HG02642 (cell line): ENCODE measurements at regions not wholly inside any gene's neighbourhood (a gene's known extent, or its start where the extent isn't known, plus 50 kb on each side); places are given as distances from the start of the nearest gene placed in this dataset.
"Not testable (repeated sequence)": the region's sequence is repeated elsewhere in the genome, so short reads cannot be mapped to it uniquely, and the experiment has no call there.

Experiments
- ATAC-seq: cut with Tn5 transposase; IDR thresholded peaks from one replicate; pipeline ENCODE4 v1.9.1; 2021; ENCODE audit warnings: mild to moderate bottlenecking; ENCODE audit not compliant: unreplicated experiment, poor library complexity

GRCh38 chr10:111545861-111546605, 469.2 kb downstream of the ADRA2A start:
- no peak for ATAC-seq

GRCh38 chr10:111548084-111548726, 471.4 kb downstream of the ADRA2A start:
- ATAC-seq = no peak

DNA sequence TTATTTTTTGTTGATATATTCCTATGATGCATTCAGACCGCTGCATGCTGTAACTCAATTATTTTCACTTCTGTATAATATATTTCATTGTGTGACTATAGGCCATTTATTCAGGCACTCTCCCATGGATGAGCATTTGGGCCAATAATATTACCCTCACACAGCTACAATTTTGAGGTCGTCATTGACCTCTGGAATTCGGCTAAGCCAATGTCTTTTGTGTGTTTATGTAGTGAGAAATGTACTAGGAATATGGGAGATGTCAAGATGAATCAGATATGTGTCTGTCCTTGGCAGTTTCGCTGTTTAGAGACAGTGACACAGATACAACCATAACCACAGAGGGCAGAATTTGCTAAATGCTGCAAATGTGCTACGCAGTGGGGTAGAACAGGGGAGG, 474.2 kb downstream of the ADRA2A start:
- no peak for ATAC-seq

DNA sequence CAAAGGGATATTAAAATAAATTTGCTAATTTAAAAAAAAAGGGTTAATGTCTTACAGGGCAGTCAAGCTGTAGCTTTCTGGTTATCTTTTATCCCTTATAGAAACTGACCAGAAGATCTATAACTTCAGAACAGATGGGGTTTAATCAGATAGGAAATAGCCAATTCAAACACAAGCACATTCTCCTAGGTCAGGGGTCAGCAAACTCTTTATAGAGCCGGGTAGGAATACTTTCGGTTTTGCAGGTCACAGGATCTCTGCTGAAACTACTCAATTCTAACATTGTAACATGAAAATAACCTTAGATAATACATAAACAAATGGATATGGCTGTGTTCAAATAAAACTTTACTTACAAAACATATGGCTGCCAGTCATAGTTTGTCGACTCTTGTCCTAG, 479.8 kb downstream of the ADRA2A start:
- ATAC-seq = no peak

DNA sequence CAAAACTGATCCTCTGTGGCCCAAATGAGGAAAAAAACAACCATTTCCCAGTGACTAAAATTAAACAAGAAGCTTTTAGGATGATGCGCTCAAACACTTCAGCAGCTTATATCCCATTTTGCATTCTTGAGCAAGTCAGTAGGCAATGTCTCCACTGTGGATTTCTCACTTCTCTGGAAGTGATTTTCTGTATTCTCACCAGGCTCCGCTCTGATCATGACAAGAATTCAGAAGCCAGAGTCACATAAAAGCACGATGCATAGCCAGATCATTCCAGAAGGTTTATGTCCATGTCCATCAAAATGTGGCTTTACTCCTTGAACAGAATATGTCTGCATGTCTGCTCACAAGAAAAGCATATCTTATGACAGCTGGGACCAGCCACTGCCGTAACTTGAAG, 481.4 kb downstream of the ADRA2A start:
- no peak for ATAC-seq

DNA sequence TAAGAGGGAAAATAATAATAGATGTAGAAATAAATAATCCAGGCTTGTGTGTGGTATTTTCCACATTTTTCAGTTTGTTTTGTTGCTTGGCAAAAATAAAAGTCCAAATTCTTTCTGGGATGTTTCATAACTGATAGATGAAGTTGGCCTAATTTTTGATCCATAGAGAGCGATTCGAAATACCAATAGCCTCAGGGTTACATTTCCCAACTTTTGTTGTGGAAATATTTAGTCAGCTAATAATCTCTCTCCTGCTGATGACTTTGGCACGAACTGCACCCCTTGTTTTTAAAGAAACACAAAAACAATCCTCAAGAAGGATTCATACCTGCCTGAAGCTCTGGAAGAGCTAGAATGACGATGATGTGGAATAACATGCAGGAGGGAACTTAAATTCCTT, 483.2 kb downstream of the ADRA2A start:
- no peak for ATAC-seq

- ATAC-seq = no peak
Measured at GRCh38 chr10:111561124-111561523, 484.3 kb downstream of the ADRA2A start.

- no peak for ATAC-seq
Measured at GRCh38 chr10:111565542-111565941, 488.7 kb downstream of the ADRA2A start.

DNA sequence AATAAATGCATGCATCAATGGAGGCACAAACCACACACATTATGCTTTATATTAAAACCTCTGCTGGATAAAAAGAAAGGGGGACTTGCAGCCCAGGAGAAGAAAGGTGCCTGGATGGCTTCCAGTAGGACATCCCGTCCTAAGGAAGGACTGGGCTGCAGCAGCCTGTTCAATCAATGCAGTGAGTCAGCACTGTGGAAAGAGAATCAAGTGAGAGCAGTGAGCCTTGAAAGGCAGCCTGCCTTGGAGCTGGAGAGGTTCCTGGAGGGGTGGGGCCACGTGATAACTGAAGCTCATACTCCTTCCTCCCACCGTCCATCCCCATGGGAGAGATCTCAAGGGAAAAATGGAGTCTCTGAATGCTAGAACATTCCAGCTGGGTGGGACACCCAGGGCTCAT, 501.2 kb downstream of the ADRA2A start:
- no peak for ATAC-seq

- ATAC-seq = no peak
Measured at GRCh38 chr10:111579473-111579872, 502.6 kb downstream of the ADRA2A start.

GRCh38 chr10:111590703-111591102, 513.9 kb downstream of the ADRA2A start:
- no peak for ATAC-seq

DNA sequence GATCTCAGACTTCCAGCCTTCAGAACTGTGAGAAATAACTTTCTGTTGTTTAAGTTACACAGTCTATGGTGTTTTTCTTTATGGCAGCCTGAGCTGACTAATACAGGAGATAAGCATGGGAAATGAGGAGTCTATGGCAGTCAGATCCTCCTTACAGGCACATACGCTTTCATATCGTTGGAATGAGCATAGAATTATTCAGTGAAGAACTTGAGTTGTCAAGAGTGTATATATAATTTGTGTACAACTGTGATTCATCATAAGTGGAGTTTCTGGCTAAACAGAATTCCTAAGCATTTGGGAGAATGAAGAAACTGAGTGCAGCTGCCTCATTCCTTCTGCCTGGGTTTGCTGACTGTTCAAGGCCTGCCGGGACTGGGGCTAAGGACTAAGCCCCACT, 516.7 kb downstream of the ADRA2A start:
- ATAC-seq = no peak

- ATAC-seq = no peak
Measured at GRCh38 chr10:111595173-111595572, 518.3 kb downstream of the ADRA2A start.

DNA sequence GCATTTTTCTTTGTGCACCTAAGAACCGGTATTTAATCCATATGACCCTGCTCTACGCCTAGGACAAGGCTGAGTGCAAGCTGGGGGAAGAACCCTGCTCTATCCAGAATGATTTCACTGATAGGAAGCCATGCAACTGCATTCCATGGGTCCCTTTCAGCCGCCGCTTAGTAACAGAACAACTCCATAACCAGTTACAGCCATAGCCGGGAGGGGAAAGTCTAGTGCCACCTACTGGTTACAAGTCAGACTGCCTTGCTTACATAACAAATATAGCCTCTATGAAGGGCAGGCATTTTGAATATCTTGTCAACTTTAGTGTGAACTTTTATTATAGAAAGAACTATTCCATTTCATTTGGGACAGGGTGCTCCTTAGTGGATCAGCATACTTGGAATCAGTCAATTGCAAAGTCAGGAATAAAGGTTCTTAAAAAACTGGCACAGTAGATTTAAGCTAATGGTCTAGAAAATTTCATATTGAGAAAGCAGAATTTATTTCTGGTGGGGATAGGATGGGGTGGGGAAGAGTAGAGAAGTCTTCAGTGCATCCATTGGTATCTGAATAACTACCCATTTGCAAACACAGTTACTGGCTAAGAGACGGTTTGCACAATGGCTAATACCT, 521.7 kb downstream of the ADRA2A start:
- ATAC-seq = peak; percentile 93

DNA sequence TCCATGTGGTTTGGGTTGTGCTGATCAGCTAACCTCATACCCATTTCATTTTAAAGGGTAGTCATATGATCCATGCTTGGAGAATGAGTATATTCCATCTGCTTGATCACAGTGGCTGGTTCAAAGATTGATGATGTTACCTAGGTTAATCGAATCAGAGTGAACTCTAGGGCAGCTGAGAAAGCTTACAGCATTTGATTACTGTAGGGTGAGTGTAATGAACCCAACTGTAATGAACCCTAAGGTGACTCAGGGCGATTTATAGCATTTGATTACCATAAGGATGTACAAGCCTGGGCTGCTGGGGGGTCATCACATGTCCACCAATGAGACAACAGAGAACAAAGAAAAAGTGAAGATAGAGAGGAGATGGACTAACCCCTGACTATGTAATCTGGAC, 523.1 kb downstream of the ADRA2A start:
- no peak for ATAC-seq

GRCh38 chr10:111600772-111601171, 523.9 kb downstream of the ADRA2A start:
- ATAC-seq = no peak

DNA sequence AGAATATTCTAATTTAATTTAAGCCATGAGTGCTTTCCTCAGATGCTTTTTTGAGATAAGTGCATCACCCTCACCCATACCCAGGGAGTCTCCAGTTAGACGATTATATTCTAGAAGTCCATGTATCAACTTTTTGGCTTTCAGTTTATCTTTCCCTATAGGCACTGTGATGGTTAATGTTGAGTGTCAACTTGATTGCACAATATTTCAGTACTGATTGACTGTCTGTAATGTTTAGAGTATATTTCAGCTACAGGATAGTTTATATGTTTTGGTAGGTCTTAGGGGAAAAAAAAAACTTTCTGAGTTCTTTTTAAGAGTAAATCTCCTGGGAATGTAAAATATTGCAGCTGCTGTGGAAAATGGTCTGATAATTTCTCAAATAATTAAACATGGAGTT, 535.4 kb downstream of the ADRA2A start:
- ATAC-seq = no peak

GRCh38 chr10:111634191-111634590, 549.4 kb downstream of the GPAM start:
- no peak for ATAC-seq

- no peak for ATAC-seq
Measured at GRCh38 chr10:111646021-111646420, 537.5 kb downstream of the GPAM start.

GRCh38 chr10:111648046-111648445, 535.5 kb downstream of the GPAM start:
- ATAC-seq = no peak

GRCh38 chr10:111649080-111649479, 534.5 kb downstream of the GPAM start:
- ATAC-seq = not testable (repeated sequence)

- no peak for ATAC-seq
Measured at GRCh38 chr10:111650088-111650487, 533.5 kb downstream of the GPAM start.
